SK-N-MC (cell line): ENCODE measurements at regions not wholly inside any gene's neighbourhood (a gene's known extent, or its start where the extent isn't known, plus 50 kb on each side); places are given as distances from the start of the nearest gene placed in this dataset.

Experiments
- EZH2 ChIP-seq: fragments of 200-600 bp; sonication (generic); IDR thresholded peaks from one replicate; pipeline ENCODE4 v1.6.1; 2017; ENCODE audit warnings: antibody characterized with exemption
- FOXP2 ChIP-seq: optimal IDR thresholded peaks from 2 replicates; pipeline ENCODE3; 2011; ENCODE audit warnings: mild to moderate bottlenecking, moderate library complexity; ENCODE audit not compliant: insufficient read depth; ENCODE audit errors: extremely low read length, control extremely low read depth
- POLR2AphosphoS5 ChIP-seq: IDR thresholded peaks from 2 replicates; pipeline ENCODE4 v1.6.1; 2012; ENCODE audit warnings: mild to moderate bottlenecking, low read depth, low read length, borderline replicate concordance

- no peak for TF ChIP-seq EZH2
- no peak for TF ChIP-seq POLR2AphosphoS5
- no peak for TF ChIP-seq FOXP2
Observed at GRCh38 chr7:92973974-92974373, 137.6 kb upstream of the CDK6 start.
